GM19438 (cell line): ENCODE measurements at regions not wholly inside any gene's neighbourhood (a gene's known extent, or its start where the extent isn't known, plus 50 kb on each side); places are given as distances from the start of the nearest gene placed in this dataset.

Experiments
- ATAC-seq: cut with Tn5 transposase; IDR thresholded peaks from one replicate; pipeline ENCODE4 v1.9.1; 2021; ENCODE audit warnings: low read depth; ENCODE audit not compliant: unreplicated experiment

- ATAC-seq, result no peak
Observed at GRCh38 chr1:56321150-56321490, 258.2 kb downstream of the PLPP3 start.

DNA sequence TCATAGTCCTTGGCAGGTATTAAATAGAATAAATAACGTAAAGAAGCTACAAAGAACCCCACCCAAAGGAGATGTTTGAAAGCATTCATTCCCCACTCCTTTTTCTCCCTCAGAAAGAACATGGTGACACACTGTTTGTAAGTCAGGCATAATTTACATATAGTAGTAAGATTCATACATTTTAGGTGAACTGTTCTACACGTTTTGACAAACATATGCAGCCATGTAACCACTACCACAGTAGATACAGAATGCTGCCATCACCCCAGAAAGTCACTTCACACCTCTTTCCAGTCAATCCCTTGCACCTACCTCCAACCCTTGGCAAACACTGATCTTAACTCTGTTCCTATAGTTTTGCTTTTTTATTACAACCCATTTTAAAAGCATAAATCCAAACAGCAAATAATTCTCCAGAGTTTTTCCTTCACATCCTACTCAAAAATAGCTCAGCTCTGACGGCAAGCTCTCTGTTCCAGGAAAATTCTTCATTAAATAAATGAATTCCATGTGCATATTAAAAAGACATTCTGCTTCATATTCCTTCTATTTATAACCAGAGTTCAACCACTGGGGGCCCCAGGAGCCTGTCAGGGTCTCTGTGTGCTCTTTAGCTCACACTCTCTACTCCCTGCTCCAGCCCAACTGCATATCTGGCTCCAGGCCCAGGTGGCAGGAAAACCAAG is 258.8 kb downstream of the PLPP3 start:
- ATAC-seq, result no peak

DNA sequence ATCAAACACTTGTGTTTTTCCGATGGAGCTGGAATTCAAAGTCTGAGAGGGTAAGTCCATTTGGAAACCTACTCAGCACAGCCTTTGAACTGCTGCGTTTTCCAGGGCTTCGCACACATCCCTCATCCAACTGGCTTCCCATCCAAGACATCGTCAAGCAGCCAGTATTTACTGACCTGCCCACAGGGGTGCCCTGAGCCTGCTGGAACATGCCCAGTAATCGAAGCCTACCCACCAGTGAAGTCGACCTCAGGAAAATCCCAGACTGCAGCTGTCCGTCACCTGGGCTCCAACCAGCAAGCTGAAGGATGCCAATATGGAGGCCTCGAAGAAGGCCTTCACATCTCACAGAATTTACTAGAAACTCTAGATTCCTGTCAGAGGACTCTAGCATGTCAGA is 261.6 kb downstream of the PLPP3 start:
- no peak for ATAC-seq

DNA sequence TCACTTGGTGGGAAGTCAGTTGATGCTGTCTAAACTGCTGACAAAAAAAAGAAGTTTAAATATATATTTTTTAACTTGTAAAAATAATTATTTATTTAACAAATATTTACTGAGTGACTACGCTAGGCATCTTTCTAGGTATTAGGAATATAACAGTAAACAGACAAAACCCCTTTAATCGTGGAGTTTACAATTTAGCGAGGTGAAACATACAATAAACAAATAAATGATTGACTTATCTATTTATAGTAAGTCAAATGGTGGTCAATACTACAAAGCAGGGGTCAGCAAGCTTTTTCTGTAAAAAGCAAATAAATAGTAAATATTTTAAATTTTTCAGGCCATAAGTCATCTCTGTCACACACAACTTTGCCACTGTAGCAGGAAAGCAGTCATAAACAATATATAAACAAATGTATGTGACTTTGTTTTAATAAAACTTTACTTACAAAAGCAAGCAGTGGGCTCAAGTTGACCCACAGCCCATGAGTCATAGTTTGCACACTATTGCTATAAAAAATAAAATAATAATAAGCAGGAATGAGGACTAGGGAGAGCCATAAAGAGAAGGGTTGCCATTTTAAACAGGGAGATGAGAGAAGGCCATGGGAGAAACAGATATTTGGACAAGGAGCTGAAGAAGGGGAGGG is 263.9 kb downstream of the PLPP3 start:
- ATAC-seq, result no peak

- ATAC-seq, result no peak
Observed at GRCh38 chr1:56313560-56313959, 265.8 kb downstream of the PLPP3 start.

- no peak for ATAC-seq
Observed at GRCh38 chr1:56311766-56312165, 267.6 kb downstream of the PLPP3 start.

DNA sequence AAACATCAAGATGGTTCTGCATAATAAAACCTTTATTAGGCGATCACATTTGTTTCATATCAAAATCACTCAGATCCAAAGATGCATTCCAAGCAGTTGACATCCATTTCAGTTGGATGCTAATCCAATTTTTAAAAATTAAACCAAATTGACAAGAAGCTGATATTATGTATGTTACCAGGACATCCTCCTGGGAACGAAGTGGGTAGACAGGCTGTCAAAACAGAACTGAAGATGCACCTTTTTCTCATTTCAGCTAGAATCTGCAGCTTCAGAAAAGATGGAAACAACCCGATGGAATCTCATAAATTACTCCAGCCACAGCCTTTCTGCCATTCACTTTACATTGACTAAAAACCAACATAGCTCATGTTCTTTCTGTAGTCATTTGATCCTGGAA is 268.4 kb downstream of the PLPP3 start:
- no peak for ATAC-seq

DNA sequence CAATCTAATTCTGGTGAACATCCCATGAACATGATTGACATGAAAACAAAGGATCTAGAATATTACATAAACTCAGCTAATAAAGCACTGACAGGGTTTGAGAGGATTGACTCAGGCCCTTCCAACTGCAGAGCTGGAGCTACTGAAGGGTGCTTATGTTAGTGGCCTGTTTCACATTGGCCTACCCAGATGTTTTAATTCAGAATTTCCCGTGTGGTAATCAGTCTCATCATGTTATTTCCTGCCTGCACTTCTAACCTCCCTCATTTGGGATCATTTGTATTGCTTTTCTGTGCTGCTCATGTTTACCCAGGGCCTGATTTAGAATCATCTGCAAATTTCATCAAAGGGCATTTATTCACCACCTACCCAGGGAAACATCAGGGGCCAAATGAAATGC is 270.3 kb downstream of the PLPP3 start:
- ATAC-seq, result no peak

DNA sequence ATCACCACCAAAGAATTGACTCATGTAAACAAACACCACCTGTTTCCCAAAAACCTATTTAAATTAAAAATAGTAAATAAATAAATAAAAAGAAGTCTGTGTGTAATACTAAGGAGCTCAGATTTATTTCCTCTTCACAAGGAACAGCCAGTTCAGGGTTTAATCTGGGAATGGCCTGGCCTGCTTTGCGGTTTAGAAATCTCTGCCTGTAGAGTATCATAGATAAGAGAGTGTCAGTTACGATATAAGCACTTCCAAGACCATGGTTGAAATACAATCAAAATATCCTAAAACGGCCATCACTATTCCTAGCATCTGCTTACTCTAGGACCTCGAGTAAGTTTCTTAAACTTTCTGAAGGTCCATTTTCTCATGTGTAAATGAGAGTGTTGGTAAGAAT is 274.4 kb downstream of the PLPP3 start:
- ATAC-seq, result no peak

DNA sequence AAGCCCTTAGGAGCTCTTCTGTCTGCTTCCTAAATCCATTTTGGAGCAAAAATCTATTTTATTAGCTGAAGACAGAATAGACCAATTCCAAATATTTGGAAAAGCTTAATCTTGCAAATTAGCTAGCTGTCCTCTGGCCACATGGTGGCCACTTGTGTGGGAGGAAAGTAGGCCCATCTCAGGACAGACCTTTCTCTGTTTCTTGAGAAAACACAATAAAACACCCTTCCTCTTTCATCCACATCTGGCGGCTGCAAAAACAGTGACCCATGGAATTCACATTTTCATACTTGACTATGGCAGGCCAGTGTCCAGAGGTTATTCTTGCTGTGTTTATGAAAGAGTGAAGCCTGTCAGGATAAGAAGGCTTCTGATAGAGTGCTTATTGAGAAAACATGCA is 275.6 kb downstream of the PLPP3 start:
- ATAC-seq, result no peak

DNA sequence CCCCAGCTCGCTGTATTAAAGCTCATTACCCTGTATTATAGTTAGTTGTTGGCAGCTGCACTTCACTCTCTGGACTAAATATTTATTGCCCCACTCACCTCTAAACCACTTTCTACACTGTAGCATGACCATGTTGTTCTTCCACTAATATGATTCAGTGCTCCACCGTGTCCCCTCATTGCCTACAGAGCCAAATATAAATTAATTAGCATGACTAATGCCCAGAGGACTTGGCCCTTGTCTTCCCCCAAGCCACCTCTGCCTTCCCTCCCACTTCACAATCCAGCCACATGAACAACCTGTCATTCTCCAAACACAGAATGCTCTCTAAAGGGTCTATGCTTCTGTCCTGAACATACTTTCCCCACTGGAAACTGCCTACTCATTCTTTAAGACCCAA is 276.5 kb downstream of the PLPP3 start:
- ATAC-seq, result no peak

DNA sequence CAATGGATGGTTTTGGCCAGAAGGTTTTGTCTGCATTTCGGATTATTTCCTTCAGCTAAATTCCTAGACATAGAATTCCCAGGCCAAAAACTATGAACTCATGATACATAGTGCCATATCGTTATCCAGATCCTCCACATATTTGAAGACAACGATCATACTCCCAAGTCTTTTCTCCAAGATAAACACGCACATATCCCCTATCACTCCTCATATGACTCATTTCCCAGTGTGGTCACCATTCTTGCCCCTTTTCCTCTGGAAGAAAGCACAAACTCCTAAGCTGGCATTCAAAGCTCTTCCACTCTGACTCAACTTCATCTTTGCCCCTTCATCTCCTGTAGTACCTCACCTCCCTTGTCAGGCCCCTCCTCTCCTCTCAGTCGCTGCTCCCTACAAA is 277.6 kb downstream of the PLPP3 start:
- ATAC-seq, result no peak

- no peak for ATAC-seq
Observed at GRCh38 chr1:56300836-56301235, 278.5 kb downstream of the PLPP3 start.

DNA sequence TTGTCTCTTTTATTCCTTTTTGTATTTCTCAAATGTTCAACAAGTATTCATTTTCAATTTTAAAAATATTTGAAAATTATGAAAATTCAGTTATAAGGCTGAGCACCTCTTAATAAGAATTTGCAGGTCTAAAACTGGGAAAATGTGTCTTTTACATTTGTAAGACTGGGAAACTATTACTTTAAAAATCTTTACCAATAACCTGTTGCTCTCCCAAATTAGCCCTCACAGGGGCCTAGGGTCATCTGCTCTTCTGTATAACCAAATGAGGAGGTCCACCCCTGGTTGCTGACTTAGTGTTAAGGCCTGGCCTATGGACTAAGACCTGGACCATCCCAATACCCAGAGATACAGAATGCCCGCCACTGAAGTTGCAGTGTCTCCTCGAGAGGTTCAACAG is 280.5 kb downstream of the PLPP3 start:
- ATAC-seq, result no peak

DNA sequence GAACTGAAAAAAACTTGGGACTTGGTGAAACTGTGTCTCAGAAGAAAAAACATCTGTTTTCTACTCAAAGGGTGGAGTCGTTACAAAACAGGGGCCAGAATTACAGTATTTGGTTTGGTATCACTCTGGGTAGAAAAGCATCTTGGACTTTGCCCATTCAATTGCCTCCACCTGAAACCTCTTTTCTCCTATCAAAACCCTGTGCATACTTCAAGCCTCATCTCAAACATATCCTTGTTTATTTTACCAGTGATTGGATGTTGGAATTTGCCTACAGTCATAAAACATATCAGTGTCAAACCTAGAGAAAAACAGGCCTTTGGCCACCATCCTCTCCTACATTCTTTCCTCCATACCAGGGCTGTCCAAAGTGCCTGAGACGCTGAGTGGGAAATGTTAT is 281.5 kb downstream of the PLPP3 start:
- no peak for ATAC-seq

DNA sequence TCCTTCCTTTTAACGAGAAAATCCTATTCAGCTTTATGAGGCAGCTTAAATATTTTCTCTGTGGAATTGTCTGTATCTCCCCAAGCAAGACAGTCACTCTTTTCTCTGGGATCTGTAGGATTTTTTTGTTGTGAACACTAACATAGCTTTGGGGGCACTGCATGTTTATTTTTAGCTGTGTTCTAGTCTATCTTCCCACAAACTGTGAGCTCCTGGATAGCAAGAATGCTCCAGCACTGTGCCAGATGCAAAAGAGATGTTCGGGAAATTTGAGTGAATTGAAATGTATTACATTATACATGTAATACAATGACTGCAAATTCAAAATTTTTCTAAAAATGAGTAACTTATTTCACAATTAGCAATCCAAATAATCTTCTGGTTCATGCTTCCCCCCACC is 282.2 kb downstream of the PLPP3 start:
- ATAC-seq, result no peak

- ATAC-seq, result no peak
Observed at GRCh38 chr1:56295949-56296929, 283.1 kb downstream of the PLPP3 start.

- ATAC-seq, result no peak
Observed at GRCh38 chr1:56291374-56291919, 287.9 kb downstream of the PLPP3 start.

GRCh38 chr1:56289260-56289659 is 290.1 kb downstream of the PLPP3 start:
- ATAC-seq, result no peak

- ATAC-seq, result no peak
Observed at GRCh38 chr1:56287721-56288120, 291.6 kb downstream of the PLPP3 start.

DNA sequence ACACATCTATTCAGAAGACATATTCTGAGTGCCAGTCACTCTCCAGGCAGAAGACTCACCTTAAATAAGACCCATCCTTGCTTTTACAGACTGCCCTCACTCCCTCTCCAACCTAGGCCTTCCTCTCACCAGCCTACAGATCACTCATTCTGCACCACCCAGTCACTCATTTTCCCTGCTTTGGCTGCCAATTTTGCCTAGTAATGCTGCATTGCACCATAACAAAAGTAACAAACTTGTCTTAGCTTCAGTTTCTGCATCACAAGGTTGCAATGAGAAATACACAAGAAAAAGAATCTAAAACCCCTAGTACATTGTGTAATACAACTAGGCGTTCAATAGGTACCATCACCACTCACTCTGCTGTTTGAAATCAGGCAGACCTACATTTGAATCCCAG is 292.4 kb downstream of the PLPP3 start:
- ATAC-seq, result no peak
